ENCODE measurements at regions not wholly inside any gene's neighbourhood (a gene's known extent, or its start where the extent isn't known, plus 50 kb on each side); places are given as distances from the start of the nearest gene placed in this dataset.

- DNase-seq (ENCODE audit: low read depth in 4 of 4, low spot score in 2 of 4) = no peak
Observed at GRCh38 chr12:113688313-113688712, 216.6 kb upstream of the LHX5 start.

DNA sequence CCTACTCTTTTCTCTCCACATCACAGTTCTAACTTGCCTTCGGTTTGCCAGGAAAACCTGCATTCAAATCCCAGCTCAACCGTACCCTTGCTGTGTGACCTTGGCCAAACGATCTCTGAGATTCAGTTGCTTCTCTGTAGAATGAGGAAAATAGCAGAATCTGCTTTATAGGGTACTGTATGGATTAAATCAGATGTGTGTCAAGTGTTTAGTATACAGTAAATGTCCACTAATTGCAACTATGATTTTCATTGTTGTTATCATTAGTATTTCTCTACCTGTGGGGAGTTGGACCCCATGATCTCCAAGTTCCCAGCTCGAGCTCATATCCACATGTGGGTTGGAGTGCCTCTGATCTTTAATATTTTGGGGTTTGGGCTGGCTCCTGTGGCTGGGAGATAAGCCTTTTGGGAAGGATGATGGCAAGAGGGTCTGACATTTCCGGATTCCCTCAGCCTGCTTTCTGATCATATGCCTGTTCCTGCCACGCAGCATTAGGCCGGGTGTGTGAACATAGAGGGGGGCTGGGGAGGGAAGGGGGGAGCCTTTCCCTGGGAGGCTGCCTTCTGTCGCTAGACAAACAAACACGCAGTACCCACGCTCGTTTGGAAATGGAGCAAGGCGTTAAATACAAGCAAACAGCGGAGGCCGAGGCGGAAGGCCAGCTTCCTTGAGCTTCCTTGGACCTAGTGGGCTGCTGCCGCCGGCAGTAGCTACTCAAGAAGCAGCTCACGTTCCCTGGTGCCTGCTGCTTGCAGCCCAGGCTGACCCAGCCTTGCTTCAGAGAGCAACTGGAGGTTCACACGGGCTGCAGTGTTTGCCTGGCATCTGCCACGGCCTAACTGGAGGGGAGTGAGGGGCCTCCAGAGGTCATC lies 213.5 kb upstream of the LHX5 start:
- DNase-seq (ENCODE audit: low read depth in 4 of 4, low spot score in 2 of 4) = no peak

DNA sequence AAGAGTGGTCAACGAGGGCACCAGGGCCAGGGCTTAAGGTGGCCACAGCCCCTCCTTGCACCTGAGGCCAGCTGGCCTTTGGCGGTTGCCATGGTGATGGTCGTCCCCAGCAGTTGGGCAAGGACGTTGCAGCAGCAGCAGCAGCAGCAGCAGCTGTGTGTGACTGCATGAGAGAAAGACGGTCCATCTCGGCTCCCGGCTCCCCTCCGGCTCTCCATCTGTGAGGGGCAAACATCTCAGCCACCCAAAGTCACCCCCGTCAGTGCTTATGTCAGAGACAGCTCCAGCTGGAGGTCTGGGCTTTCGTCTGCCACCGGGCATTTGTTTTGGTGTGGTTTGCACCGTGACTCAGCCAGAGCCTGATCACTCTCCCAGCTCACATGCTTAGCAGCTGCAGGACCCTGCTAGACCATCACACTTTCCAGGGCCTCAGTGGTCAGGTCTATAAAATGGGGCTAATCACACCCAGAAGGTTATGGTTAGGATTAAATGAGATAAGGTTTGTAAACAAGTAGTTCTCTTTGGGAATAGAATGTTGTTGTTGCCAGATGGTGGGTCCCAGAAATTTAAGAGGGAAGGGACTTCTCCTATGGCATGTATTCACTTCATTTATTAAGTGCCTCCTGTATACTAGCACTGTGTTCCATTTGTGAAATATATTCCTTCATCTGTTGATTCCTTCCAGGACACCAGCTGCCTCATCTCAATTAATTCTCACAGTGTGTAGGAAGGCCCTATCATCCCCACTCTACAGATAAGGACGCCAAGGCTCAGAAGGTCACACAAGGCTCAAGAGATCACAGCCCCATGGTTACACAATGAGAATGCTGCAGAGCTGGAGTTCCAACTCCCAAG lies 212.6 kb upstream of the LHX5 start:
- no peak for DNase-seq (ENCODE audit: low read depth in 4 of 4, low spot score in 2 of 4)

DNA sequence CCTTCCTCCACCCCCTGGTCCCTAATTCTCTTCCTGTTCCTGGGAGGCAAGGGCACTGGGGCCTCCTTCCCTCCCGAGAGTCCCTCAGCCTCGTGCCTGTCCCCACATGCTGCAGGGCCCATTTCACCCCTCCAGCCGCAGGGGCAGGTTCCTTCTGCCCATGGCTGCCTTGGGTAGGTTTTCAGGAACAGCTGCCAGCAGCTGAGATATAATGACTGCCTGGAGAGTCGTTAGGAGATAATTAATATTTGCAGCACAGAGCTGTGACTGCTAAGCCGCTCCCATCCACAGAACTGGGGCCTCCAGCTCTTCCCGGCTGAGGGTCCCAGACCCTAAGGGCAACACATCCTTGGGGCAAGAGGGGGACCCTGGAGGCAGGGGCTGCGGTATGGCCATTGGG lies 211.9 kb upstream of the LHX5 start:
- no peak for DNase-seq (ENCODE audit: low read depth in 4 of 4, low spot score in 2 of 4)

GRCh38 chr12:113680868-113681267 lies 209.2 kb upstream of the LHX5 start:
- no peak for DNase-seq (ENCODE audit: low read depth in 4 of 4, low spot score in 2 of 4)

- no peak for DNase-seq (ENCODE audit: low read depth in 4 of 4, low spot score in 2 of 4)
Observed at GRCh38 chr12:113678223-113679119, 206.8 kb upstream of the LHX5 start.

- no peak for DNase-seq (ENCODE audit: low read depth in 4 of 4, low spot score in 2 of 4)
Observed at GRCh38 chr12:113676547-113676946, 204.9 kb upstream of the LHX5 start.

DNA sequence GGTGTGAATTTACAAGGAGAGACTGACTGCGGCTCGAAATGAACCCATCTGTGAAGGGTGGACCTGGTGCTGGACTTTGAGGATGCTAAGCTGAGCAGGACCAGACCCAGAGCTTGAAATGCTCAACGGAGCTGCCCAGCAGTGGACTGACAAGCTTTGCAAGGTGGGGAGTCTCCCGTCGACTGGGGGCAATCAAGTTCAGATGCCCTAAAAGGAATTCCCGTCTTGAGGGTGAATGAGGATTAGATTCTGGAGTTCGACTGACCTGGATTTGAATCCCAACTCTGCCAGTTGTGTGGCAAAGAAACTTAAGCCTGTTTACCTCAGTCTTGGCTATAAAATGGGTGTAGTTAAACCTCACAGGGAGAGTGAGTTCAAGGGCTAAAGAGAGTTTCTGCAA lies 204.4 kb upstream of the LHX5 start:
- DNase-seq (ENCODE audit: low read depth in 4 of 4, low spot score in 2 of 4) = no peak

DNA sequence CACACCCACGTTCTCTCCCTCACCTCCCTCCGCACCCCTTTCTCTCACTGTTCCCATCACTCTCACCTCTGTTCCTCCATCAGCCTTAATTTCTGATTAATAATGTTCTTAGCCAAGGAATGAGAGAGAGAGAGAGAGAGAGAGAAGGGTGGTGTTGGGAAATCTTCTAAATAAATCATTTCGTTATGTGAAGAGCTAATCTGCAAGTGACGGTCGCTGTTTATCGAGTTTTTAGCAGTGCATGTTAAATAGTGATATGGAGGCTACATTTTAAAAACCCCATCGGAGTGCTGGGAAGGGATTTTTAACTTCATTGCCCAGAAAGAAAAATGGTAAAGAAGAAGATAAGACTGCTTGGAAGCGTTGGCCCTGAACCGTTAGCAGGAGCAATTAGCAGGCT lies 203.3 kb upstream of the LHX5 start:
- DNase-seq (ENCODE audit: low read depth in 4 of 4, low spot score in 2 of 4) = no peak

DNA sequence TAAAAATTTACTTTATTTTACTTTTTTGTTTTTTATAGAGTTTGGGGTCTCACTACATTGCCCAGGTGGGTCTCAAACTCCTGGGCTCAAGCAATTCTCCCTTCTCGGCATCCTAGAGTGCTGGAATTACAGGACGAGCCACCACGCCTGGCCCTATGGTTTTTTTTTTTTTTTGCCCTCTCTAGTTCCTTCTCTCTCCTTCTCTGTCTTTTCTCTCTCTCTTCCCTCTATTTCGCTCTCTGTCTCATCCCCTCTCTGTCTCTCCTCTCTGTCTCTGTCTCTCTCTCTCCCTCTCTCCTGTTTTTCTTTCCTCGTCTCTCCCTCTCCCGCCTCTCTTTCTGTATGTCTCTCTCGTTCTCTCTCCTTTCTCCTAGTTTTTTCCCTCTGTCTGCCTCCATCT lies 202.6 kb upstream of the LHX5 start:
- no peak for DNase-seq (ENCODE audit: low read depth in 4 of 4, low spot score in 2 of 4)

DNA sequence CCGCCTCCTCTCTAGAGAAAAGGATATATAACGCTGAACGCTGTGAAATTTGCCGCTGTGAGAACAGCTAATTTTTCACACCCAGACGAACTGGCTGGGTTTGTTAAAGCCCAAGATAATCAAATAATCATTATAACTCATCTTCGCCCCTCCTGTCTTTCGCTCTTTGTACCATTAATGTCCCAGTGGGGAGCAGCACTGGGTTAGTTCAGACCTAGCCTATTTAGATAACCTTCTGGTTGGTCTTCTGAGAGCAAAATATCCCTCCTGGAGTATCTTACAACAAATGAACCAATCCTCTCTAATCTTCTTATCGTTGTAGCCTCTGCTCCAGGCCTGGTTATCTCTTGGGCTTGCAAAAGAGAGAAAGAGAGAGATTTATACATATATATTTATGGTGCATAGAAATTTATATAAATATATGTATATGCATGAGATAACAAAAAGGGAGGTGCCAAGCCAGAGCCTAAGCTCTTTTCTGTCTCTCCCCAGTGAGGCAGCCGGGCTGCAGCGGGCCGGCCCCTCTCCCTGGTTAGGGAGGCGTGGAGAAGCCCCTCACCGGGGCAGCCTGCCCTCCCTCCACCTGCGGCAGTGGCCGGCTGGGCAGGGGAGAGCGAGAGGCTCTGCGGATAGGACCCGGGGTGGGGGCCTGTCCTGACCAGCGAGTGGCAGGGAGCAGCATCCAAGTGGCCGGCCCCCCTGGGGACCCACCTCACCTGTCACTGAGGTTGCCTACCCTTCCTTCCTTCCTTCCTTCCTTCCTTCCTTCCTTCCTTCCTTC lies 202.0 kb upstream of the LHX5 start:
- DNase-seq (ENCODE audit: low read depth in 4 of 4, low spot score in 2 of 4) = no peak

GRCh38 chr12:113670742-113671141 lies 199.1 kb upstream of the LHX5 start:
- DNase-seq (ENCODE audit: low read depth in 4 of 4, low spot score in 2 of 4) = no peak

- DNase-seq (ENCODE audit: low read depth in 4 of 4, low spot score in 2 of 4) = no peak
Observed at GRCh38 chr12:113667676-113668356, 196.1 kb upstream of the LHX5 start.

GRCh38 chr12:113667095-113667494 lies 195.4 kb upstream of the LHX5 start:
- DNase-seq (ENCODE audit: low read depth in 4 of 4, low spot score in 2 of 4) = no peak

- DNase-seq (ENCODE audit: low read depth in 4 of 4, low spot score in 2 of 4) = no peak
Observed at GRCh38 chr12:113666223-113666622, 194.6 kb upstream of the LHX5 start.

- no peak for DNase-seq (ENCODE audit: low read depth in 4 of 4, low spot score in 2 of 4)
Observed at GRCh38 chr12:113665457-113665856, 193.8 kb upstream of the LHX5 start.

DNA sequence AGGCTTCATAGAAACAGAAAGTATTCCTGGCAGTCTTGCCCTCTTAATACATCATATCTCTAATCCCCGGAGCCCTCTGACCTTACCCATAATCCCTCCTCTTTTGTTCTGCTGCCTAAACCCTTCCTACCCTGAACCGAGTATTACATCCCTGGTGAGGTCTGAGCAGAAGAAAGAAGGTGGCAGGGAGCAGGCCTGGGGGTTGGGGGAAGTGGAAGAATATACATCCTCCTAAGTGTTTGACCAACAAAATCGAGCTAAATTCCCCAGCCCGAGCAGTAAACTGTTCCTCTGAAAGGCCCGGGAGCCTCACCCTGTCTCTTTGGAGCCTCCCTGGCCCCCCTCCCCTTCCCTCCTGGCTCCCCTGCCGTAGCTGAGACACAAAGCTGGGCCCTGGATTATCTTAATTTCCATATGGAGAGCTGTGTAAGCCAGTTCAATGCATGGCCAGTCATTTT lies 192.6 kb upstream of the LHX5 start:
- DNase-seq (ENCODE audit: low read depth in 4 of 4, low spot score in 2 of 4) = no peak

DNA sequence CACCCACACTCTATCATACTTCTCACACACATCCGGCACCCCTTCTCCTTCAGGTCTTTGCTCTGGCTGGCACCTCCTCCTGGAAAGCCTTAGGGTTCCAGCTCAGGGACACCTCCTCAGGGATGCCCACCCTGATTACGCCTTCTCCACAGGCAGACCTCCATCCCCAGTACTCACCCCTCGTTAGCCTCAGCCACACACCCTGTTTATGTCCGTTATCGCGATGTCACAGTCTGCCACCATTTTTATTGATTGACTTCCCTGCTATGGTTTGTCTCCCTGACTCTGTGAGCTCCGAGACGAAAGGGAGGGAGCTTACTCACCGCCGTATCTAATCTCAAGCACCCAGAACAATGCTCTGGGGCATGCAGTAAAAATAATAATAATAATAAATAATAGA lies 191.7 kb upstream of the LHX5 start:
- no peak for DNase-seq (ENCODE audit: low read depth in 4 of 4, low spot score in 2 of 4)

DNA sequence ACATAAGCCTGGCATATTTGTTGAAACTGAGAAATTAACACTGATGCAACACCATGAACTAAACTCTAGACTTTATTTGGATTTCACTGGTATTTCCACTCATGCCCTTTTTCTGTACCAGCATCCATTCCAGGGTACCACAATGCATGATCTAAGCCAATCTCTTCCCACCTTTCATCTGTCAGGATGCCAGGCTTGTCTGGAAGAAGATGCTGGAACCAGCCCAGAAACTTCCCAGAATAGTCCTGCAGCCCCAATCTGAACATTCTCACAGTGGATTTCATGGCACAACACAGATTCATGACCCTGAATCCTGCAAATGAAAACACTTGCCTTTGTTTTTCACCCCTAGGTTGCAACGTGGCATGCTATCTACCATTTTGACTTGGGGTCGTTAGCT lies 189.3 kb upstream of the LHX5 start:
- no peak for DNase-seq (ENCODE audit: low read depth in 4 of 4, low spot score in 2 of 4)

All from left renal cortex interstitium (tissue), 4 donors.